T1000 (cell line): ENCODE measurements at regions not wholly inside any gene's neighbourhood (a gene's known extent, or its start where the extent isn't known, plus 50 kb on each side); places are given as distances from the start of the nearest gene placed in this dataset.

Source experiments
- DNase-seq: peaks from one replicate; lab custom pipeline; 2025; ENCODE audit warnings: mixed read lengths; lab: John Stamatoyannopoulos, UW

DNA sequence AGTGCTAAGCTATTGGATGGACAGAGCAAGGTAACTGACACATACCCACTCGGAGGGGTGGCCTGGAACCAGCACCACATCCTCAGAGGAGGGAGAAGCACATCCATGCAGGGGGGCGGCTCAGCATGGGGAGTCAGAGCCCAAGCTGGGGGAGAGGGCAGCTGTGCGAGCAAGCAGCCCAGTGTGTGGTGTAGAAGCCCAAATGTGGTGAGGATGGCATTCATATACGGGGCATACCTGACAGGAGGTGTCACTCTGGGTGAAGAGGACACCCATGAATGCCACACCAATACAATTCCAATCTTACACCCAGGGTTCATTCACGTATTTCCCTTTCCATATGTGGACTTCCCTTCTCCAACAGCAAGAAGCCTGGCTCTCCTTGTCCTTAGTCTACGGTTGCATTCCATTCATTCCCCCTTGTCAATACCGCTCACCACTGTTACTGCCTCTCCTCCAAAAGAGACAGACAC, 58.7 kb upstream of the ACAN start:
- no peak for DNase-seq

DNA sequence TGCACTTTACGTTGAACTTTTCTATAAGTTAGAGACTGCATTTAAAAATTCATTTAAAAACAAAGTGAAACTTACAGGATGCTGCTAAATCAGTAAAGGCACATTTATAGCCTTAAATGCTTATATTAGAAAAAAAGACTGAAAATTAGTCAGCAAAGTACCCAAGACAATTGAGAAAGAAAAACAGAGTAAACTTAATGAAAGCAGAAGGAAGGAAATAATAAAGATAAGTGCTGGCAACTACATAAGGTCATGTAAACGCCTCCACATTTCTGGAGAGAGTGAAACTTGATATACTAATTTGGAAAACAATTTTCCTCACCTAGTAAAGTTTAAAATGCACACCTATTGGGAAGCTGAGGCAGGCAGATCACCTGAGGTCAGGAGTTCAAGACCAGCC, 58.2 kb upstream of the ACAN start:
- no peak for DNase-seq

DNA sequence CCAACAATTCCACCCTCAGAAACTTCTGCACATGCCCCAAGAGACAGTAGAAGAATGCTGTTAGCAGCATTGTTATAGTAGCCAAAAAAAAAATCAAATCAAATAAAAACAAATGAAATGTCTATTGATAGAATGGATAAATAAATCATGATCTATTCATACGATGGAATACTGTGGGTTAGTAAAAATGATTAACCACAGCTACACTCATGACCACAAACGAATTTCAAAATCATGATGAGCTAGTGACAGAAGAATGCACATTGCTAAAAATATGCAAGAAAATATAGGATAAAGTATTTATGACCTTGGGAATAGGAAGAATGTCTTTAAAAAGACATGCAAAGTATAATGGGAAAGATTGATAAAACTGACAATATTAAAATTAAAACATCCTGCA, 57.5 kb upstream of the ACAN start:
- no peak for DNase-seq

DNA sequence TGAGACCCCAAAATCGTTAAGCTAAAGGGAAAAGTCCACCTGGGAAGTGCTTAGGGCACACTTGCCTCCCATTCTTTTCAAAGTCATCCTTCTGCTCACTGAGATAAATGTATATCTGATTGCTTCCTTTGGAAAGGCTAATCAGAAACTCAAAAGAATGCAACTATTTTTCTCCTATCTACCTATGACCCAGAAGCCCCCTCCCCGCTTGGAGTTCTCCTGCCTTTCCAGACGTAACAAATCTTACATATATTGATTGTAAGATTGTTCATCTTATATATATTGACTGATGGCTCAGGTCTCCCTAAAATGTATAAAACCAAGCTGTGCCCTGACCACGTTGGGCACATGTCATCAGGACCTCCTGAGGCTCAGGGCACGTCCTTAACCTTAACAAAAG, 56.8 kb upstream of the ACAN start:
- DNase-seq, result no peak

DNA sequence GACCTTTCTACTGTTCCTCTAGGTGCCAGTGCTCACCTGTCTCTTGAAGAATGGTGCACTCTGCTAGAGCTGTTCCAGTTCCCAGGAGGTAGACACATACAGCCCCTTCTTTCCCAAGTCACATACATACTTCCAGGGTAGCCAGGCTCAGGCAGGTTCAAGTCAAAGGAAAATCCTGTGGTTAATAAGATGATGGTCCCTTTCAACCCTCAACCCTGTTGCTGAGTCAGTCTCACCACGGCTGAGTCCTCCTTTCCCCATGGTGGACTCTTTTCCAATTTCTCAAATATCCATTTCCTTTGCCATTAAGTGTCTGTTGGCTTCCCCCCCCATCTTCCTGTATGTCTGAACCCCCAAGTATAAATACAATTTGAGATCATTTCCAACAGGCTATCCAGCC, 56.1 kb upstream of the ACAN start:
- DNase-seq, result no peak

DNA sequence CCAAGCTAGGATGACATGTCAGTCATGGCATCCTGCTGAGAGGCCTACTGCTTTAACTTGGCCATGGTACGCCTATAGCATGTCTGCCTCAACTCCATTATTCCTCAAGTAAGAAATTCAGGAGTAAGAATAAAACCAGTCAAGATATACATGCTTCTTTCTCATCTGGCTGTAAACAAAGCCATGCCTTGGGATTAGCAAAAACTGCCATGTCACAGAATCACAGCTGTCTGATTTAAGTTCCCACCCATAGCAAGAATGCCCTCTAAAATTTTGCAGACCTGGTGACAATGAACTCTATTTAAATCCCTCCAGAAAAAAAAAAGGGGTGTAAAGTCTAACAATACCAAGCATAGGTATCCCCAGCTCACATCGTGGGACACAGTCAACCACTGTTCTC, 55.6 kb upstream of the ACAN start:
- DNase-seq, result no peak

DNA sequence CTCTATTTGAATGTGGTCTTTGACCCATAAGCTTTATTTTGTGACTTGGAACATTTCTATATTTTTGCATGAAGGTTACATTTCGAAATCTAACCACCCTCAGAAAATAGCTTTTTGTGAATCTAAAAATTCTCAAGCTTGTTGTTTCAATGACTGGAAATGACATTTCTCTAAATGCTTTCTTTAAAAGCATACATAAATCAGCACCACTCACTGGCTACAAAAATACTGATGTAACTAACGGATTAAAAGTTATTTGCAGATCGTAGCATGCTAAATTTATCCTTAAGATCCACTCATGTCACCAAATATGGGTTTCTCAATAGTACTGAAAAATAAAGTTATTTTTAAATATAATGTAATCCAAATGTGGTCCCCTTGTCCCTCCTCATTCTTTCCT, 55.2 kb upstream of the ACAN start:
- DNase-seq, result no peak

DNA sequence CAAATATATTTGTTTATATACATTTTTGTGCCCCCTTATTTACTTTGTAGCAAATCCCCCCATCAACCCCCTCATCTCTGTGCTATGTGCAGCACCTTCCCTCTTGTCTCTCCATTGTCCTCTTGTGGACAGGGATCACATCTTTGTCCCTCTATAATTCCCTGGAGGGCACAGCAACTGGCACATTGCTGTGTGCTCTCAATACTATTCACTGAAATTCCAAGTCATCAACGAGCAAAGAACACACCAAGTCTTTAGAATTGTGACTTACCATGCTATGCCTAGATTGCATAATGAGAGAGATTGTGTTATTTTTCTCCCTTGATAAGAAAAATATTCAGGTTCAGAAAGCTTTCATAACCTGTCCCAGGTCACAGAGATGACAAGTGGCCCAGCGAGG, 54.6 kb upstream of the ACAN start:
- DNase-seq, result no peak

DNA sequence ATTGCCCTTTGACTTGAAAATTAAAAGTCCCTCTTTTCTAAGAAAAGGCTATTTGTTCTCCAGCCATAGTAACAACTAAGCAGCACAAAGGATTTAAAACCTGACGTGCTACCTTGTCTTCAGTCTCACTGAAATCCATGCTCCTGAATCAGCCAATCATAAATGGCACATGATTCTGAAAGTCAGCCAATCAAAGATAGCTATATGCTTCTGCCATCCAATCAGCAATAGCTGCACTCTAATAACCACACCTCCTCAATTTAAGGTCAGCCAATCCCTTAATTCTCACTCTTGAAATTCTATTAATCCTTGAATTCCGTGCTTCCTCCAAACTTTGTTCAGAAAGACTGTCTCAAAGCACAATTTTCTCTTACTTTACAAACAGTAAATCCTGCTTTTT, 53.5 kb upstream of the ACAN start:
- no peak for DNase-seq

DNA sequence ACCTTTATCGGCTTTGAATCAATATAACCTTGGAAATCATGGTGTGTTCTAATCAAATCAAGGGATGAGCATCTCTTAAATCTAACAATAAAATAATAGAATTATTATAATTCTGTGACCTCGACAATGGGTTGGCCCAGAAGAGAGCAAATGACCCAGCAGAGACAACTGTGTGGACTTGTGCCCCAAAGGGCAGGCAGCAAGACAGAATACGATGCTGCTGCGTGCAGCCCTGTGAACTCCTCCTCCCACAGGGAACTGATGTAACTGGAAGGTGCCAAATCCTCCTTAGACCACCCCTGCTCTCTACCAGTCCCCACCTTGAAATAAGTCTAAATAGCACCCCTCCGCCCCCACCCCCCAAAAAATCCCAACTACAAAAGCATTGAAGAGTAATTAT, 50.7 kb upstream of the ACAN start:
- DNase-seq, result no peak

DNA sequence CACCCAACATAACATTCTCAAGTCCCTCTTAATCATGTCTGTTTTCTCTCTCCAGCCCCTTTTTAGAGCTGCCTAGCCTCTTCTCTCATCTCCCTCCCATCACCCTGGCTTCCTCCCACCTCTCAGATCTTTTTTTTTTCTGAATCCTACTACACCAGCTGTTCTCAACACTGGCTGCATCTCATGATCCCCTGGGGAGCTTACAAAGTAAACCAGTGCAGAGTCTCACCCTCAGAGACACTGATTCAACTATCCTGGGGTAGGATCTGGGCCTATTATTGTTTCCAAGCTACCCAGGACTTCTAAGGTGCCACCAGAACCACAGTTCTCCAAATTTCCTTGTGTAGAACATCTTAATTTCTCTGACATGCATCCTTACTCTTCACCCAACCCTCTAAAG, 50.3 kb upstream of the ACAN start:
- DNase-seq, result no peak
